ENCODE measurements at regions not wholly inside any gene's neighbourhood (a gene's known extent, or its start where the extent isn't known, plus 50 kb on each side); places are given as distances from the start of the nearest gene placed in this dataset.

GRCh38 chr3:98954791-98955604, 53.5 kb upstream of the DCBLD2 start:
- DNase-seq: no peak

GRCh38 chr3:98954242-98954641, 52.7 kb upstream of the DCBLD2 start:
- DNase-seq: no peak

- no peak for DNase-seq
Measured at GRCh38 chr3:98952404-98952803, 50.9 kb upstream of the DCBLD2 start.

All from NCI-H187 (cell line).